ENCODE measurements at regions not wholly inside any gene's neighbourhood (a gene's known extent, or its start where the extent isn't known, plus 50 kb on each side); places are given as distances from the start of the nearest gene placed in this dataset.
"Not testable (repeated sequence)": the region's sequence is repeated elsewhere in the genome, so short reads cannot be mapped to it uniquely, and the experiment has no call there.

DNA sequence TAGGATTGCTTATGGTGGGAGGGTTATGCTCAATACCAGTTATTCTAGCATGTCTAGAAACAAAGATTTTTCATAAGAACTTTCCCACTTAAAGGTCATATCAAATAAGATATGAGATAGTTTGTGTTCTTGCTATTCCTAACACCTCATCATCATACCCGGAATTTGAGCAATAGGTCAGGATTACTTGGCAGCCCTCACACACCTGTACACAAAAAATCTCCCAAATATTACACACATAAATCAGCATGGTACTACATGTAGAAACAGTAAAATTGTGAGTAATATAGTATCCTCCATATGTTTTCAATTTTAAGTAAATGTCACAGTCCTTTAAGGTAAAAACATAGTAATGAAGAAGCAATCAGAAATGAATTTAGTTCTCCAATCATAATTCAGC is 113.7 kb downstream of the SLC25A46 start:
- Mint-ChIP-seq H3K36me3 (no peaks in the 10 kb centered on the region), H3K27ac (no peak overlapping the region), H3K9me3 (peaks cover 5 to 12% of the 10 kb centered on the region in 2 donors)
- ATAC-seq (no peak), DNase-seq (ENCODE audit: low spot score in 2 of 2) (no peak)

DNA sequence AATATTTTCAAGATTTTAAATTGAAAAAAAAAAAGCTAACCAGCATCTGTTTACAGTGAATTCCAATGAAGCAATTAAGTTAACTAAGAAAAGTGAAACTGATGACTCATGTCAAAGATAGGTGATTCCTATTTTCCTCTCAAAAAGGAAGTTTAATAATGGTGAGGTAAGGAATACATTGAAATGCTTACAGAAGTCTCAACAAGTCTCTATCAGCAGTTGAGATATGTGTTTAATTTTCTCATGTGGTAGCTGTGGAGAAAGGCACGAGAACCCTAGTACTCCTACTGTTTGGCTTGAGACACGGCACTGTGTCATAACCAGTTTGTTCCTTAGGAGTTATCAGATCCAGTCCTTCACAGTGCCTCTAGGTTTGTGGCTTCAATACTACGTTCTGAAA is 114.5 kb downstream of the SLC25A46 start:
- H3K36me3 Mint-ChIP-seq = no peaks in the 10 kb centered on the region
- no peak for ATAC-seq
- no peak overlapping the region for H3K27ac Mint-ChIP-seq
- DNase-seq (ENCODE audit: low spot score in 2 of 2) = no peak
- H3K9me3 Mint-ChIP-seq = peaks cover 5 to 12% of the 10 kb centered on the region in 2 donors

DNA sequence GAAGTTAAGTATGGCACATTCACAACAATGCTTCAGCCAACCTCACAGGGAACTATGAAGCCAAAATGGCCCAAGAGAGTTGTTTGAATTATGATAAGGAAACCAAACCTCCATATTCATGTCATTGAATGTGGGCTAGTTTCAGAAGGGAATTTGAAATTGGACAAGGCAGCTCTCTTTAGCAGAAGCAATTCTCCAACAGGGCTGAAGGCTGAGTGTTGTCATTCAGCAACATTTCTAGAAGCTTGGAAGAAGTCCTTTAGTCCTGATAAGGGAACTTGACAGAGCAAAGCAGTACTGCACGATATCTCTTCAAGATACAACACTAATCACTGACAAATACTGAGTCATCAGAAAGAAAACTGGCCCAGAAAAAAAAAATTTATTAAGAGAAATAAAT is 115.4 kb downstream of the SLC25A46 start:
- no peak for ATAC-seq
- Mint-ChIP-seq H3K36me3 (no peaks in the 10 kb centered on the region), H3K27ac (no peak overlapping the region)

DNA sequence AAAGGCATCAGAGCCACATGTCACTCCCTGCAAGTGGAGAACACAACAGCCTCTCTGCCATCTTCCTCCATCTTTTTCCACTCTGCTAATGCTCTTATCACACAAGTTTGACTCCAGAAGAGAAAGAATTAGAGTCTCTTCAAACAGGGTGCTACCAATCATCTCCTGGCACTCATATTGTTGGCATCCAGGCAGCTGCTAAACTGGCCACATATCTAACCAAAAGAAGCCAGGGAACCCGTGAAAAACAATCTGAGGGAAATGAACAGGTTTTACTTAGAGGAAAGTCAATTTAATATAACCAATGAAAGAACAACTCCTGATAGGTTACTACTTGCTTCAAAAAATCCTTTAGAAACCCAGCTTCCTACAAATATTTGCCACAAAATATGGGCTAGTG is 117.2 kb downstream of the SLC25A46 start:
- H3K27ac Mint-ChIP-seq = no peak overlapping the region
- no peak for ATAC-seq
- H3K9me3 Mint-ChIP-seq = peaks cover 0 to 3% of the 10 kb centered on the region in 2 donors
- DNase-seq (ENCODE audit: low spot score in 2 of 2) = no peak
- no peaks in the 10 kb centered on the region for H3K36me3 Mint-ChIP-seq

More for the DNA sequence above, 115.4 kb downstream of the SLC25A46 start:
- no peak for DNase-seq (ENCODE audit: low spot score in 2 of 2)
- peaks cover 5 to 11% of the 10 kb centered on the region in 2 donors for H3K9me3 Mint-ChIP-seq

DNA sequence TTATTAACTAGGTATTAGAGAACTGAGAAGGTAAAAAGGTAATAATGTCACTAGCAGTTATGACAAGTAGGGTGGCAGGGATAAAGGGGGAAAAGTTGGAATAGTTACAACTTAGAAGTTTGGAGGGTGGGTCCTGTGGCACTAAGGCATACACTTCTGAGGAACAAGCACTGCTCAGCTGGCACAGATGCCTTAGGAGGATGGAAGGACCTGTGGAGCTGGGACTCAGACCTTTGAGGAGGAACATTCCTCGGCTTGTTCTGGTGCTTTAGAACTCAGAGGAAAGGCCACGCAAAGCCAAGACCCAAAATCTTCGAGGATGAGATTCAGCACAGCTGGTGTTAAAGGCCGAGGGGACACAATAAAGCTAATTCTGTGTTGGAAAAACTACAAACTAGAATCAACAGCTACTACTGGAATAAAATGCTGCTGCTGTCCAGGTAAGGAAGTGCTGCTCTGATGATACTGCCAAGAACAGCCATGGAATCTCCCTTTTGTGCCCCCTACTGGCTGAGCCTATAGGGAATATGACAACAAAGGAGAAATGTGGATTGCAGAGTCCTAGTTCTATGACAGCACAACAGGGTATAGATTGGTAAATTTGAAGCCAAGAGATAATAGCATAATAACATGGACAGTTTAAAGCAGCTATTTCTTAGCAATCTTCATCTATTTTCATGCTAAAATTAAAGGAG is 126.7 kb downstream of the SLC25A46 start:
- H3K36me3 Mint-ChIP-seq = no peaks in the 10 kb centered on the region
- H3K9me3 Mint-ChIP-seq = peaks cover 0 to 5% of the 10 kb centered on the region in 2 donors
- no peak overlapping the region for H3K27ac Mint-ChIP-seq

DNA sequence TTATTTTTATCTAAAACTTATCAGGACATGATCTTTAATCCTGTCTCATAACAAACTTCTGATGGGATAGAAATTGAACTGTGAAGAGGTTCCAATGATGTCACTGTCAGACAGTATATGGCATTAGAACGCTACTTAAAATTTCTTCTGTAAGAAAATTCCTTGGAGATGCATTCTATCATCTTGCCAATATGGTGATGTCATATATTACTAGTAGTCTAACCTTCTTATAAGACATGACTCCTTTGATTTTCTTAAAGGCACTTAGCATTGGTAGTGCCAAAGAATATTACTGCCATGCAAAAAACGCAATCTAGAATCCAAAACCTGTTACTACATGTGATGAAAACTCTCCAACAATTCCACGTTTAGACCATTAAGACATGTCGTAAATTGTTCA is 131.1 kb downstream of the SLC25A46 start:
- ATAC-seq (no peak), DNase-seq (ENCODE audit: low spot score in 2 of 2) (no peak)
- Mint-ChIP-seq H3K9me3 (peaks cover 0 to 5% of the 10 kb centered on the region in 2 donors), H3K36me3 (no peaks in the 10 kb centered on the region), H3K27ac (no peak overlapping the region)

More for the DNA sequence above, 126.7 kb downstream of the SLC25A46 start:
- DNase-seq (ENCODE audit: low spot score in 2 of 2) = no peak
- no peak for ATAC-seq

DNA sequence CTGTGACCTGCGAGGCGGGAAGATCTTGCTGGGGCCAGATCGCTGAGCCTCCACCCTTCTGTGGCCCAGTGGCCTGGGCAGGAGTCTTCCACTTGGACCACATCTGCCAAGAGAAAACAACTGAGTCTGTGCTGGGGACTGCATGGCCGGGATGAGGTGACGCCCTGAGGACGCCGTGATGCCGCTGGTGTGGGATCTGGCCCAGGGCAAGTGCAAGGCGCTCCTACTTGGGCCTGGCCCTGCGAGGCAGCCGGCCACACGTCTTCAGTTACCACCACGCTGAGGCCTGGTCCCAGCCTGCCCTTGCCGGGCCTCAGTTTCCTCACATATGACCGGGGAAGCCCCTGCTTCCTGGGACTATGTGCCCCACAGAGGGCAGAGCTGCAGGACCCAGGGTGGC is 133.4 kb downstream of the SLC25A46 start:
- DNase-seq (ENCODE audit: low spot score in 2 of 2) (no peak), ATAC-seq (no peak)
- Mint-ChIP-seq H3K27ac (no peak overlapping the region), H3K36me3 (no peaks in the 10 kb centered on the region), H3K9me3 (peaks cover 0 to 5% of the 10 kb centered on the region in 2 donors)

DNA sequence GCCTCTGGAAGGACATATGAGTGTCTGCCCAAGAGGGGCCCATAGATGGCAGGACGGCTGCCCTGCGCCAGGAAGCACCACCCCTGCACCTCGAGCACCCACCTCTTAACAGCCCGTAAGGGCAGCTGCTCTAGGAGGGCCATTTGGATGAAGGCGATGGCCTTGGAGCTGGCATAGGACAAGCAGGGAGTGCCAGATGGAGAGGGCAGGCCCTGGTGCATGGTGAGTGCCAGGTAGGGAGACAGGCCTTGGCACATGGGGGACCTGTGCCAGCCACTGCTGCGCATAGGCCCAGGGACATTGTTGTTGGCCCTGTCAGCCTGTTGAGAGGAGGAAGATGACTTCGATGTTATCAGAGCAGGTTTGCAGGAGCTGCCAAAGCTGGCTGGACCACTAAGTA is 134.2 kb downstream of the SLC25A46 start:
- Mint-ChIP-seq H3K27ac (no peak overlapping the region), H3K36me3 (no peaks in the 10 kb centered on the region), H3K9me3 (peaks cover 0 to 5% of the 10 kb centered on the region in 2 donors)
- DNase-seq (ENCODE audit: low spot score in 2 of 2) (no peak), ATAC-seq (no peak)

DNA sequence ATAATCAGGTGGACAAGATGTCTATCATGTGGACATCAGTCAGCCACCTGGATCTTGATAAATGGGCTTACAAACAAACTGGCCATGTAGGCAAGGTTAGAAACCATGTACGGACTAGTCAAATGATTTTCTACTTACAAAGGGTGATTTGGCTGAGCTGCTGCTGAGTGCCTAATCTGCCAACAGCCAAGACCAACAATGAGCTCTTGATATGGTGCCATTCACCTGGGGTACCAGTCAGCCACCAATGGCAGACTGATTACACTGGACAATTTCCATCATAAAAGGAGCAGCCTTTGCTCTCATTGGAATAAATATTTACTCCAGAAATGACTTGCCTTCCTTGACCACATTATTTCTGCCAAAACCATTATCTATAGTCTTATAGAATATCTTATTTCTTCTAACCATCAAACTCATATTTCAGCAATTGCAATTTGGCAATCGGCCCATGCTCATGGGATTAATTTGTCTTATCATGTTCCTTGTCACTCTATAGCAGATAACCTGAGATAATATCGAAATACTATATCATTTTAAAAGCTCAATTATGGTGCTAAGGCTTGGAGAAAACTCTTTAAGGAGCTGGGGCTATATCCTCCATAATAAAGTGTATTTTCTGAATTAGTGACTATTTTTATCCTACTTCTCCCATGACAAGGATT is 135.1 kb downstream of the SLC25A46 start:
- Mint-ChIP-seq H3K36me3 (no peaks in the 10 kb centered on the region), H3K27ac (no peak overlapping the region), H3K9me3 (peaks cover 0 to 1% of the 10 kb centered on the region in 2 donors)
- DNase-seq (ENCODE audit: low spot score in 2 of 2) (no peak), ATAC-seq (no peak)

DNA sequence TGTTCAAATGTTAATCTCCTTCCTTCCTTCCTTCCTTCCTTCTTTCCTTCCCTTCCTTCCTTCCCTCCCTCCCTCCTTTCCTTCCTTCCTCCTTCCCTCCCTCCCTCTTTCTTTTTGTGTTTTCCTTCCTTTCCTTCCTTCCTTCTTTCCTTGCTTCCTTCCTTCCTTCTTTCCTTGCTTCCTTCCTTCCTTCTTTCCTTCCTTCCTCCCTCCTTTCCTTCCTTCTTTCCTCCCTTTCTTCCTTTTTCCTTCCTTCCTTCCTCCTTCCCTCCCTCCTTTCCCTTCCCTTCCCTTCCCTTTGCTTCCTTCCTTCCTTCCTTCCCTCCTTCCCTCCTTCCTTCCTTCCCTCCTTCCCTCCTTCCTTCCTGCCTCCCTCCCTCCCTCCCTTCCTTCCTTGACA is 136.3 kb downstream of the SLC25A46 start:
- not testable (repeated sequence) for ATAC-seq; H3K27ac Mint-ChIP-seq; H3K36me3 Mint-ChIP-seq; DNase-seq (ENCODE audit: low spot score in 2 of 2); H3K9me3 Mint-ChIP-seq

DNA sequence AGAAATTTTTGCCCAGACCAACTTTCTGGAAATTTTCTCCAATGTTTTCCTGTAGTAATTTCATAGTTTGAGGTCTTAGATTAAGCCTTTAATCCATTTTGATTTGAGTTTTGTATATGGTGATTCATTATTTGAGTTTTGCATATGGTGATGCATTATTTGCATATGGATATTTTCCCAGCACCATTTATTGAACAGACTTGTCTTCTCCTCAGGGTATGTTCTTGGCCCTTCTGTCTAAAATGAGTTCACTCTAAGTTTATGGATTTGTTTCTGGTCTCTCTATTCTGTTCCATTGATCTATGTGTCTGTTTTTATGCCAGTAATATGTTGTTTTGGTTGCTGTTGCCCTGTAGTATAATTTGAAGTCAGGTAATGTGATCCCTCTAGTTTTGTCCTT is 139.3 kb downstream of the SLC25A46 start:
- Mint-ChIP-seq H3K9me3 (no peaks in the 10 kb centered on the region), H3K27ac (no peak overlapping the region), H3K36me3 (no peaks in the 10 kb centered on the region)
- DNase-seq (ENCODE audit: low spot score in 2 of 2) (no peak), ATAC-seq (no peak)

DNA sequence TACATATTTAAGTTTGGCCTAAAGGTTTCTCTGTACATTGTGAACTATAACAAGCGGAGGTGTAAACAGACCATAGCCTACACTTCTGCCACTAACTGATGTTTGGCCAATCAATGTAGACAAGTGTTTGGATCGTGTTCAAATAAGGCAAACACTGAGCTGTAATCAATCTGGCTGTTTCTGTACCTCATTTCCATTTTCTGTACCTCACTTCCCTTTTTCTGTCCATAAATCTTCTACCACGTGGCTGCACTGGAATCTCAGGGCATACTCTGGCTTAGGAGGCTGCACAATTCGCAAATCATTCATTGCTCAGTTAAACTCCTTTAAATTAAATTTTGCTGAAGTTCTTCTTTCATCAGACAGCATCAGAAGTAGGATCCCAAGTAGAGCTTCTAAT is 140.9 kb downstream of the SLC25A46 start:
- DNase-seq (ENCODE audit: low spot score in 2 of 2) (no peak), ATAC-seq (no peak)
- Mint-ChIP-seq H3K9me3 (no peaks in the 10 kb centered on the region), H3K27ac (no peak overlapping the region), H3K36me3 (no peaks in the 10 kb centered on the region)

DNA sequence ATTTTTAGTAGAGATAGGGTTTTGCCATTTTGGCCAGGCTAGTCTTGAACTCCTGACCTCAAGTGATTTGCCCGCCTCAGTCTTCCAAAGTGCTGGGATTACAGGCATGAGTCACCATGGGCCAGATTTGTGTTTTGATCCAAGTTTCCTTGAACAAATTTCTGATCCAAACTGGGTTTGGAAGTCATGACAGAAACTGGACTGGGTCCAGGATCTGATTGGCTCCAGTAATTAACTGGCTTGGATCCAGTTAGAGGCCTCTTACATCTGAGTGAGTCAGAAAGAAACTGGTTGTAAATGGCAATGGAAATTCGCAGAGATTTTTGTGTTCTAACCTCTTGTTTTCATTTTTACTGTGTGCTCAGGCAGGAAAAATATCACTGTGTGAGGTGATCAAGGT is 141.6 kb downstream of the SLC25A46 start:
- ATAC-seq = no peak
- Mint-ChIP-seq H3K36me3 (no peaks in the 10 kb centered on the region), H3K9me3 (no peaks in the 10 kb centered on the region), H3K27ac (no peak overlapping the region)
- no peak for DNase-seq (ENCODE audit: low spot score in 2 of 2)

DNA sequence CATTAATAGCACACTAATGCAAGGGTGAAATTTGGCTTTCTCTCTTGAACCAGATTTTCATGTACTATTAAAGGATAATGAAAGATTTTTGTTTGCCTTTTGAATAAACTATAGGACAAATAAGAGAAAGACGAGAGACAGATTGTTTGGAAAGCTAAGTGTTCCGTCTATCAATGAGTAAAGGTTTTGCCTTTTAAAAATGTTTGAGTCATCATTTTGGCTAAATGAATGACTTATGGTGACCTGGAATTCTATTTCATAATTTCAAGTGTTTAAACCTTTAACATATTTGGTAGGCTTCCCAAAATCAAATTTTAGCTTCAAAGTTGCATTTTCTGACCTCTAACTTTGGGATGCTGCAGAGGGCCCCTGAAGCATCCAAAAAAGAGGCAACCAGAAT is 145.2 kb downstream of the SLC25A46 start:
- H3K36me3 Mint-ChIP-seq = no peaks in the 10 kb centered on the region
- no peak for ATAC-seq
- no peak for DNase-seq (ENCODE audit: low spot score in 2 of 2)
- H3K9me3 Mint-ChIP-seq = peaks cover 0 to 7% of the 10 kb centered on the region in 2 donors
- H3K27ac Mint-ChIP-seq = no peak overlapping the region

DNA sequence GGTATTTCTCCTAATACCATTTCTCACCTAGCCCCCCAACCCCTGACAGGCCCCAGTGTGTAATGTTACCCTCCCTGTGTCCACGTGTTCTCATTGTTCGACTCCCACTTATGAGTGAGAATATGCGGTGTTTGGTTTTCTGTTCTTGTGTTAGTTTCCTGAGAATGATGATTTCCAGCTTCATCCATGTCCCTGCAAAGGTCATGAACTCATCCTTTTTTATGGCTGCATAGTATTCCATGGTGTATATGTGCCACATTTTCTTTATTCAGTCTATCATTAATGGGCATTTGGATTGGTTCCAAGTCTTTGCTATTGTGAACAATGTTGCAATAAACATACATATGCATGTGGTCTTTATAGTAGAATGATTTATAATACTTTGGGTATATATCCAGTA is 148.4 kb downstream of the SLC25A46 start:
- not testable (repeated sequence) for H3K27ac Mint-ChIP-seq, H3K36me3 Mint-ChIP-seq

DNA sequence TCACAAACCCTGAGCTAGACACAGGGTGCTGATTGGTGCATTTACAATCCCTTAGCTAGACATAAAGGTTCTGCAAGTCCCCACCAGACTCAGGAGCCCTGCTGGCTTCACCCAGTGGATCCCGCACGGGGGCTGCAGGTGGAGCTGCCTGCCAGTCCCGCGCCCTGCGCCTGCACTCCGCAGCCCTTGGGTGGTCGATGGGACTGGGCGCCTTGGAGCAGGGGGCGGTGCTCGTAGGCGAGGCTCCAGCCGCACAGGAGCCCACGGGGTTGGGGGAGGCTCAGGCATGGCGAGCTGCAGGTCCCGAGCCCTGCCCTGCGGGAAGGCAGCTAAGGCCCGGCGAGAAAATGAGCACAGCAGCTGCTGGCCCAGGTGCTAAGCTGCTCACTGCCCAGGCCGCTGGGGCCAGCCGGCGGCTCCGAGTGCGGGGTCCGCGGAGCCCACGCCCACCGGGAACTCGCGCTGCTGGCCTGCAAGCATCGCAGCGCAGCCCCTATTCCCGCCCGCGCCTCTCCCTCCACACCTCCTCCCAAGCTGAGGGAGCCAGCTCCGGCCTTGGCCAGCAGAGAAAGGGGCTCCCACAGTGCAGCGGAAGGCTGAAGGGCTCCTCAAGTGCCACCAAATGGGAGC is 155.2 kb downstream of the SLC25A46 start:
- not testable (repeated sequence) for H3K27ac Mint-ChIP-seq; DNase-seq (ENCODE audit: low spot score in 2 of 2); H3K36me3 Mint-ChIP-seq; ATAC-seq
- H3K9me3 Mint-ChIP-seq = peaks cover 14 to 15% of the 10 kb centered on the region in 2 donors

More for the DNA sequence above, 148.4 kb downstream of the SLC25A46 start:
- not testable (repeated sequence) for ATAC-seq; DNase-seq (ENCODE audit: low spot score in 2 of 2)
- peaks cover 15 to 21% of the 10 kb centered on the region in 2 donors for H3K9me3 Mint-ChIP-seq

DNA sequence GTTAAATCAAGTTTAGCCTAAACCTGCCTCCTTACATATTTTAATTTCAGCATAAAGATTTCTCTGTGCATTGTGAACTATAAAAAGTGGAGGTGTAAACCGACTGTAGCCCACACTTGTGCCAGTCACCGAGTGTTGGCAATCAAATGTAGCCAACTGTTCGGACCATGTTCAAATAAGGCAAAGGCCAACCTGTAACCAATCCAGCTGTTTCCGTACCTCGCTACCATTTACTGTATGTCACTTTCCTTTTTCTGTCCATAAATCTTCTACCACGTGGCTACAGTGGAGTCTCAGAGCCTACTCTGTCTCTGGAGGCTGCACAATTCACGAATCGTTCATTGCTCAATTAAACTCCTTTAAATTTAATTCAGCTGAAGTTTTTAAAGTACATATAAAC is 156.0 kb downstream of the SLC25A46 start:
- ATAC-seq = no peak
- Mint-ChIP-seq H3K27ac (no peak overlapping the region), H3K9me3 (peaks cover 10 to 11% of the 10 kb centered on the region in 2 donors), H3K36me3 (no peaks in the 10 kb centered on the region)
- DNase-seq (ENCODE audit: low spot score in 2 of 2) = no peak
